Bronchial epithelial cell (primary cell): ENCODE measurements at regions not wholly inside any gene's neighbourhood (a gene's known extent, or its start where the extent isn't known, plus 50 kb on each side); places are given as distances from the start of the nearest gene placed in this dataset.

Source experiments
- DNase-seq: peaks from one replicate; pipeline ENCODE4 v3.0.0-alpha.2; 2010; ENCODE audit warnings: low read depth
- FAIRE-seq: peaks from 2 replicates; lab custom pipeline; 2011; peaks lifted over from hg19 to GRCh38; lab: Jason Lieb, UNC
- H3K27me3 ChIP-seq: 2 replicates; pipeline ENCODE4 v1.5.1; 2011; ENCODE audit warnings: low read length; ENCODE audit not compliant: control insufficient read depth, insufficient read depth
- H3K36me3 ChIP-seq: 2 replicates; pipeline ENCODE4 v1.5.1; 2011; ENCODE audit warnings: low read length; ENCODE audit not compliant: control insufficient read depth, insufficient read depth
- H3K4me3 ChIP-seq: 2 replicates; pipeline ENCODE4 v1.5.1; 2011; ENCODE audit warnings: mild to moderate bottlenecking, low read depth, low read length, control low read depth
- CTCF ChIP-seq: IDR thresholded peaks from 2 replicates; pipeline ENCODE4 v1.5.1; 2011; ENCODE audit warnings: mild to moderate bottlenecking, moderate library complexity, low read length, control low read depth, inconsistent platforms; ENCODE audit not compliant: insufficient read depth, severe bottlenecking

- Histone ChIP-seq H3K27me3 (no peaks in the 10 kb centered on the region), H3K36me3 (no peaks in the 10 kb centered on the region), H3K4me3 (no peak overlapping the region)
- TF ChIP-seq CTCF, result no peak
- FAIRE-seq (no peak), DNase-seq (no peak)
Measured at GRCh38 chr3:22928216-22929110, 274.7 kb upstream of the UBE2E2 start.

- no peak overlapping the region for H3K4me3 ChIP-seq
- no peaks in the 10 kb centered on the region for H3K27me3 ChIP-seq
- no peak for TF ChIP-seq CTCF
- H3K36me3 ChIP-seq, result no peaks in the 10 kb centered on the region
- no peak for FAIRE-seq
- no peak for DNase-seq
Measured at GRCh38 chr3:22933051-22933840, 269.9 kb upstream of the UBE2E2 start.

DNA sequence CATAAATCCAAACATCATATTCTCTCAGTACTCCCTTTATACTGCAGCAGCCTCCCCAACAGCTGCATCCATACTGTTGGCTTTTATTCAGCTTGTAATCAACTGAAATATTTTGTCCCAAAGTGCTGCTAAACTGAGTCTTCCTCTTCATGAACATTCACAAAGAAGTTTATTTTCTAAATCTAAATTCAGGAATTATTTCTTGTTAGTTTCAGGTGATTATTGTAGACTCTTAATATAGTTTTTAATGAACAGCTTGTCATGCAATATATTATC, 269.3 kb upstream of the UBE2E2 start:
- no peak for TF ChIP-seq CTCF
- FAIRE-seq, result no peak
- Histone ChIP-seq H3K36me3 (no peaks in the 10 kb centered on the region), H3K4me3 (no peak overlapping the region), H3K27me3 (no peaks in the 10 kb centered on the region)
- DNase-seq, result no peak

GRCh38 chr3:22935040-22935439, 268.1 kb upstream of the UBE2E2 start:
- peak; percentile 2 for DNase-seq
- FAIRE-seq, result no peak
- TF ChIP-seq CTCF, result no peak
- Histone ChIP-seq H3K36me3 (no peaks in the 10 kb centered on the region), H3K27me3 (no peaks in the 10 kb centered on the region), H3K4me3 (no peak overlapping the region)

DNA sequence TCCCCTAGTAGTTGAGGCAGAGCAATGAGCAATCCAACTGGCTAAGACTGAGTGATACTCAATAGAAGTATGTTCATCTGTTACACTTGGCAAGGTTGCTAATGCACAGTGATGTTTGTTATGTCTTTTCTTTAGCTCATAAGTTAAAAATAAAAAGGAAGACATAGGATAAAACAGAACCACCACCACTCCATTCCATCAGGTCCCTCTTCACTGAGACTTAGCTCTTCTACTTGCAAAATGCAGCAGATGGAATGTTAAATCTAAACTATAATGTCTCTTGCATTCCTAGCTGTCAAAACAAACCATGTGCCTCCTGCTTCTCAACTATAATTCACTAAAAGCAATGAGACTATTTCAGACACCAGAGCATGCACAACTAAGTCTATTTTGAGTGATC, 265.6 kb upstream of the UBE2E2 start:
- Histone ChIP-seq H3K4me3 (no peak overlapping the region), H3K27me3 (peaks cover 1% of the 10 kb centered on the region), H3K36me3 (no peaks in the 10 kb centered on the region)
- TF ChIP-seq CTCF, result no peak
- no peak for DNase-seq
- no peak for FAIRE-seq
